OCI-LY3 (cell line): ENCODE measurements at regions not wholly inside any gene's neighbourhood (a gene's known extent, or its start where the extent isn't known, plus 50 kb on each side); places are given as distances from the start of the nearest gene placed in this dataset.

Experiments used
- H2AFZ ChIP-seq: fragments of 200-600, 300-600 bp; shearing (Covaris generic); 2 replicates; pipeline ENCODE4 v1.6.0; 2014; ENCODE audit warnings: antibody characterized with exemption, low read depth, low read length
- H3K27ac ChIP-seq: fragments of 200-600, 300-600 bp; sonication (generic); 2 replicates; pipeline ENCODE4 v1.5.1; 2014; ENCODE audit warnings: mild to moderate bottlenecking, low read length, moderate library complexity, mixed read lengths
- H3K27me3 ChIP-seq: fragments of 200-600, 300-600 bp; sonication (generic); 2 replicates; pipeline ENCODE4 v1.6.1; 2014; ENCODE audit warnings: low read depth, low read length, mixed read lengths
- H3K36me3 ChIP-seq: fragments of 200-600, 300-600 bp; sonication (generic); replicated peaks from 2 replicates; pipeline ENCODE3; 2014; ENCODE audit warnings: low read depth, low read length, mixed read lengths
- H3K4me1 ChIP-seq: fragments of 300-600, 200-600 bp; sonication (generic); 2 replicates; pipeline ENCODE4 v1.6.1; 2014; ENCODE audit warnings: low read length, mixed read lengths
- H3K4me2 ChIP-seq: fragments of 200-600, 300-600 bp; sonication (generic); 2 replicates; pipeline ENCODE4 v1.6.1; 2014; ENCODE audit warnings: low read length, mixed read lengths
- H3K4me3 ChIP-seq: fragments of 300-600, 200-600 bp; sonication (generic); 2 replicates; pipeline ENCODE4 v1.5.1; 2014; ENCODE audit warnings: antibody characterized with exemption, mild to moderate bottlenecking, low read length, moderate library complexity
- H3K79me2 ChIP-seq: fragments of 300-600, 200-600 bp; shearing (Covaris generic); 2 replicates; pipeline ENCODE4 v1.6.1; 2014; ENCODE audit warnings: mild to moderate bottlenecking, low read length, mixed read lengths
- H3K9ac ChIP-seq: fragments of 300-600, 200-600 bp; shearing (Covaris generic); 2 replicates; pipeline ENCODE4 v1.6.0; 2014; ENCODE audit warnings: mild to moderate bottlenecking, low read length, moderate library complexity
- H3K9me3 ChIP-seq: fragments of 200-600, 300-600 bp; shearing (Covaris generic); 2 replicates; pipeline ENCODE4 v1.6.1; 2014; ENCODE audit warnings: low read length, mixed read lengths; ENCODE audit not compliant: insufficient read depth
- H4K20me1 ChIP-seq: fragments of 200-600, 300-600 bp; sonication (generic); 2 replicates; pipeline ENCODE4 v1.6.1; 2016; ENCODE audit warnings: low read length, mixed read lengths; ENCODE audit not compliant: insufficient read depth
- CTCF ChIP-seq: fragments of 200-600, 300-600 bp; sonication (generic); IDR thresholded peaks from 2 replicates; pipeline ENCODE4 v1.5.1; 2014; ENCODE audit warnings: antibody characterized with exemption, low read length, low read depth
- EZH2phosphoT487 ChIP-seq: fragments of 200-600 bp; shearing (Covaris generic); IDR thresholded peaks from 2 replicates; pipeline ENCODE4 v1.6.1; 2018; ENCODE audit warnings: antibody characterized with exemption, mixed run types, low read depth

- Histone ChIP-seq H3K4me1 (peaks cover 8% of the 10 kb centered on the region; the same call in 1 of the 2 replicates), H3K9me3 (no peaks in the 10 kb centered on the region), H3K36me3 (no peaks in the 10 kb centered on the region), H3K4me2 (no peak overlapping the region), H3K79me2 (no peaks in the 10 kb centered on the region), H3K4me3 (no peak overlapping the region), H2AFZ (no peak overlapping the region), H4K20me1 (no peaks in the 10 kb centered on the region), H3K9ac (no peak overlapping the region), H3K27me3 (no peaks in the 10 kb centered on the region), H3K27ac (no peak overlapping the region)
- TF ChIP-seq CTCF (no peak), EZH2phosphoT487 (no peak)
Observed at GRCh38 chr6:21392177-21392576, 201.4 kb upstream of the SOX4 start.

- no peaks in the 10 kb centered on the region for H3K9me3 ChIP-seq
- no peak overlapping the region for H3K4me2 ChIP-seq
- no peak overlapping the region for H3K9ac ChIP-seq
- no peak overlapping the region for H3K4me3 ChIP-seq
- no peak overlapping the region for H3K27ac ChIP-seq
- no peaks in the 10 kb centered on the region for H3K27me3 ChIP-seq
- H3K4me1 ChIP-seq: peaks cover 8% of the 10 kb centered on the region; the same call in 1 of the 2 replicates
- no peak overlapping the region for H2AFZ ChIP-seq
- H3K36me3 ChIP-seq: no peaks in the 10 kb centered on the region
- TF ChIP-seq EZH2phosphoT487 (no peak), CTCF (no peak)
- no peaks in the 10 kb centered on the region for H3K79me2 ChIP-seq
- no peaks in the 10 kb centered on the region for H4K20me1 ChIP-seq
Observed at GRCh38 chr6:21393441-21394165, 199.9 kb upstream of the SOX4 start.

- H3K36me3 ChIP-seq: no peaks in the 10 kb centered on the region
- H3K4me1 ChIP-seq: peaks cover 8% of the 10 kb centered on the region; the same call in 1 of the 2 replicates
- H4K20me1 ChIP-seq: no peaks in the 10 kb centered on the region
- no peak overlapping the region for H3K4me2 ChIP-seq
- no peak overlapping the region for H3K27ac ChIP-seq
- no peaks in the 10 kb centered on the region for H3K27me3 ChIP-seq
- TF ChIP-seq EZH2phosphoT487: no peak
- no peak for TF ChIP-seq CTCF
- H3K4me3 ChIP-seq: no peak overlapping the region
- H2AFZ ChIP-seq: no peak overlapping the region
- no peaks in the 10 kb centered on the region for H3K9me3 ChIP-seq
- H3K79me2 ChIP-seq: no peaks in the 10 kb centered on the region
- no peak overlapping the region for H3K9ac ChIP-seq
Observed at GRCh38 chr6:21395121-21395520, 198.4 kb upstream of the SOX4 start.

- Histone ChIP-seq H3K27me3 (no peaks in the 10 kb centered on the region), H3K9me3 (no peaks in the 10 kb centered on the region), H2AFZ (no peak overlapping the region), H3K4me3 (no peak overlapping the region), H3K4me2 (no peak overlapping the region), H4K20me1 (no peaks in the 10 kb centered on the region), H3K36me3 (no peaks in the 10 kb centered on the region), H3K27ac (no peak overlapping the region), H3K4me1 (peaks cover 5% of the 10 kb centered on the region), H3K9ac (no peak overlapping the region), H3K79me2 (no peaks in the 10 kb centered on the region)
- no peak for TF ChIP-seq EZH2phosphoT487
- no peak for TF ChIP-seq CTCF
Observed at GRCh38 chr6:21396313-21396712, 197.2 kb upstream of the SOX4 start.
